ENCODE measurements at regions not wholly inside any gene's neighbourhood (a gene's known extent, or its start where the extent isn't known, plus 50 kb on each side); places are given as distances from the start of the nearest gene placed in this dataset.

- no peak for TF ChIP-seq CTCF (tag by site-specific recombination; IDR thresholded peaks at IDR 0.05)
- TF ChIP-seq ZNF514 (tag by site-specific recombination; IDR thresholded peaks at IDR 0.05) = no peak
These were observed 82.6 kb upstream of the PTGFR start for GRCh38 chr1:78408192-78408591.

Measured in HEK293 (cell line).